K562 (cell line): ENCODE measurements at regions not wholly inside any gene's neighbourhood (a gene's known extent, or its start where the extent isn't known, plus 50 kb on each side); places are given as distances from the start of the nearest gene placed in this dataset.

ENCODE experiments used
- ATAC-seq: fragments of 200-7000 bp; cut with Tn5 transposase; 3 replicates; pipeline ENCODE4 v1.9.1; 2020; ENCODE audit warnings: moderate library complexity
- BruUV-seq: library from RNA; stranded (reverse); fragments of 400-500 nt; replicated peaks from 2 replicates; lab custom pipeline; 2021; lab: Mats Ljungman, UMichigan
- CTCF ChIA-PET: fragments of 300-600 bp; formaldehyde crosslinking; extraction: SDS; loops from one replicate; lab custom pipeline; 2021; ENCODE audit warnings: low intra/inter-chr PET ratio; lab: Yijun Ruan, JAX
- POLR2A ChIA-PET: fragments of 300-600, 350-650 bp; sonication (Branson Sonifier 250); formaldehyde crosslinking; extraction: SDS; loops from one replicate; lab custom pipeline; 2021; ENCODE audit warnings: antibody characterized with exemption, inconsistent platforms; lab: Yijun Ruan, JAX
- DNase-seq, 4 experiments: peaks; one replicate each; pipeline versions ENCODE4 v3.0.0 to v3.0.0-alpha.2; 2011 to 2018; ENCODE audit warnings: low spot score in 3 of 4, mixed read lengths in 3 of 4; ENCODE audit errors: extremely low read depth in 1 of 4
- FAIRE-seq: peaks from 2 replicates; lab custom pipeline; 2011; peaks lifted over from hg19 to GRCh38; lab: Jason Lieb, UNC
- H2AFZ ChIP-seq: 2 replicates; pipeline ENCODE4 v1.6.0; 2011; ENCODE audit warnings: low read depth, low read length, control low read depth, inconsistent platforms
- H3K27ac ChIP-seq: fragments of 200-600 bp; 3 replicates; pipeline ENCODE4 v1.8.0; 2011; ENCODE audit warnings: low read depth, mild to moderate bottlenecking, control low read depth, inconsistent platforms, low read length, moderate library complexity, mixed read lengths; ENCODE audit errors: extremely low read depth
- H3K27me3 ChIP-seq, 2 experiments: fragments of 300-600 bp in 1 of 2; 2 replicates in 1 of 2; 3 replicates in 1 of 2; pipeline versions ENCODE4 v1.6.0 to v1.8.0; 2011; ENCODE audit warnings: inconsistent platforms in 2 of 2, low read length in 2 of 2, mild to moderate bottlenecking in 1 of 2, mixed read lengths in 1 of 2, moderate library complexity in 1 of 2; ENCODE audit not compliant: control insufficient read depth in 2 of 2, insufficient read depth in 2 of 2
- H3K36me3 ChIP-seq: fragments of 300-600 bp; 3 replicates; pipeline ENCODE4 v1.8.0; 2011; ENCODE audit warnings: mild to moderate bottlenecking, low read length, inconsistent platforms; ENCODE audit not compliant: control insufficient read depth, insufficient read depth
- H3K4me1 ChIP-seq, 2 experiments: fragments of 200-600 bp in 1 of 2; replicated peaks in 1 of 2; 2 replicates in 1 of 2; 3 replicates in 1 of 2; pipeline versions ENCODE4 v1.5.1 to v1.8.0; 2011; ENCODE audit warnings: inconsistent platforms in 2 of 2, low read length in 2 of 2, mild to moderate bottlenecking in 1 of 2, mixed read lengths in 1 of 2, moderate library complexity in 1 of 2; ENCODE audit not compliant: control insufficient read depth in 2 of 2, insufficient read depth in 2 of 2
- H3K4me2 ChIP-seq: 2 replicates; pipeline ENCODE4 v1.6.1; 2011; ENCODE audit warnings: low read length, control low read depth, inconsistent platforms, mixed read lengths; ENCODE audit not compliant: insufficient read depth
- H3K4me3 ChIP-seq: fragments of 200-600 bp; sonication (generic), shearing (Covaris generic); 2 replicates; pipeline ENCODE4 v1.5.1; 2016; ENCODE audit warnings: control low read depth, inconsistent platforms
- H3K79me2 ChIP-seq: fragments of 200-600 bp; 3 replicates; pipeline ENCODE4 v1.8.0; 2011; ENCODE audit warnings: low read length, inconsistent platforms; ENCODE audit not compliant: control insufficient read depth, insufficient read depth
- H3K9ac ChIP-seq, 2 experiments: 2 replicates each; pipeline versions ENCODE4 v1.6.0 to v1.6.1; 2011; ENCODE audit warnings: low read depth in 2 of 2, low read length in 2 of 2, control low read depth in 1 of 2, inconsistent platforms in 1 of 2, mild to moderate bottlenecking in 1 of 2, mixed read lengths in 1 of 2; ENCODE audit not compliant: insufficient read depth in 1 of 2
- H3K9me1 ChIP-seq: one replicate; pipeline ENCODE4 v1.6.0; 2011; ENCODE audit warnings: inconsistent platforms, mild to moderate bottlenecking, low read length, moderate library complexity; ENCODE audit not compliant: control insufficient read depth, insufficient read depth
- H3K9me3 ChIP-seq: replicated peaks from 2 replicates; pipeline ENCODE4 v1.5.1; 2011; ENCODE audit warnings: low read depth, low read length, inconsistent platforms; ENCODE audit not compliant: control insufficient read depth, insufficient read depth
- H4K20me1 ChIP-seq: replicated peaks from 2 replicates; pipeline ENCODE4 v1.6.1; 2011; ENCODE audit warnings: low read length, inconsistent platforms, mixed read lengths; ENCODE audit not compliant: control insufficient read depth, insufficient read depth
- BRF2 ChIP-seq: IDR thresholded peaks from 3 replicates; pipeline ENCODE4 v1.6.1; 2011; ENCODE audit warnings: borderline replicate concordance, mild to moderate bottlenecking; ENCODE audit not compliant: insufficient read length, insufficient read depth
- CCAR2 ChIP-seq: fragments of 200-400 bp; formaldehyde crosslinking; IDR thresholded peaks from 2 replicates; pipeline ENCODE4 v1.6.1; 2017; ENCODE audit warnings: mild to moderate bottlenecking, low read depth, low read length
- DLX4 ChIP-seq: fragments of 250-450 bp; sonication (Bioruptor Pico); IDR thresholded peaks from 2 replicates; pipeline ENCODE4 v1.6.1; 2021; ENCODE audit warnings: mild to moderate bottlenecking
- PHB2 ChIP-seq: fragments of 450-650 bp; IDR thresholded peaks from 2 replicates; pipeline ENCODE4 v1.6.1; 2017; ENCODE audit warnings: low read depth
- POLR3G ChIP-seq: IDR thresholded peaks from 2 replicates; pipeline ENCODE4 v1.6.1; 2011; ENCODE audit not compliant: insufficient read length, insufficient replicate concordance; ENCODE audit errors: extremely low read depth
- SUPT5H ChIP-seq: fragments of 450-650 bp; IDR thresholded peaks from 2 replicates; pipeline ENCODE4 v1.6.1; 2016
- ZBTB33 ChIP-seq: sonication (generic); formaldehyde crosslinking; IDR thresholded peaks from 2 replicates; pipeline ENCODE4 v1.8.1; 2023; ENCODE audit warnings: mild to moderate bottlenecking, missing genetic modification reagents
- ZBTB34 ChIP-seq: fragments of 250-450 bp; sonication (Bioruptor Pico); IDR thresholded peaks from 2 replicates; pipeline ENCODE4 v1.8.0; 2021; ENCODE audit warnings: mild to moderate bottlenecking, moderate library complexity
- ZNF124 ChIP-seq: sonication (generic); formaldehyde crosslinking; IDR thresholded peaks from 2 replicates; pipeline ENCODE4 v1.8.1; 2022; ENCODE audit warnings: missing genetic modification reagents
- ZNF449 ChIP-seq: fragments of 250-450 bp; sonication (Bioruptor Pico); IDR thresholded peaks from 2 replicates; pipeline ENCODE4 v1.8.0; 2022; ENCODE audit warnings: moderate library complexity, mild to moderate bottlenecking, inconsistent platforms
- ZNF609 ChIP-seq: sonication (generic); formaldehyde crosslinking; IDR thresholded peaks from 2 replicates; pipeline ENCODE4 v1.8.1; 2023; ENCODE audit warnings: missing genetic modification reagents, mild to moderate bottlenecking, borderline replicate concordance
- WGBS: fragments of 100-300 bp; shearing (Covaris generic); methylation state at CpG from one replicate; pipeline ENCODE4 v1.1.6; 2016; ENCODE audit warnings: low coverage, mixed read lengths; ENCODE audit not compliant: insufficient coverage; ENCODE audit errors: missing lambda C conversion rate; 5-methylcytosine and 5-hydroxymethylcytosine counted together
- in situ Hi-C: fragments of 300-500 bp; cut with MboI; formaldehyde crosslinking; loops from 4 replicates; pipeline ENCODE4 v1.15.0; 2018; ENCODE audit warnings: inconsistent platforms, mixed read lengths
- intact Hi-C: fragments of 100-400 bp; cut with micrococcal nuclease; formaldehyde crosslinking; loops from 2 replicates; pipeline ENCODE4 v1.14.2; 2022

- DNase-seq (no peak), FAIRE-seq (no peak), ATAC-seq (no peak)
- ChIA-PET CTCF (no interaction called here), POLR2A (no interaction called here)
- no peak overlapping the region for H3K27ac ChIP-seq
- no peak overlapping the region for H3K4me2 ChIP-seq
- H3K4me3 ChIP-seq = no peak overlapping the region
- in situ Hi-C loops = no loop called here
- no peak overlapping the region for H2AFZ ChIP-seq
- H3K9ac ChIP-seq = no peak overlapping the region
- H3K27me3 ChIP-seq = no peaks in the 10 kb centered on the region
- no peaks in the 10 kb centered on the region for H3K9me1 ChIP-seq
- no peaks in the 10 kb centered on the region for H3K36me3 ChIP-seq
- H3K79me2 ChIP-seq = no peaks in the 10 kb centered on the region
- no peaks in the 10 kb centered on the region for H3K4me1 ChIP-seq
- no peaks in the 10 kb centered on the region for H4K20me1 ChIP-seq
- under 1% methylated on average over 10 of the region's 10 CpGs for WGBS
- BruUV-seq = no TSS peak
- intact Hi-C loops = no loop called here
- H3K9me3 ChIP-seq = no peaks in the 10 kb centered on the region
- TF ChIP-seq ZBTB33 (no peak), ZNF449 (CRISPR knock-in tag) (no peak), SUPT5H (no peak), POLR3G (no peak), CCAR2 (no peak), ZNF124 (CRISPR knock-in tag) (no peak), PHB2 (no peak), DLX4 (no peak), BRF2 (no peak), ZBTB34 (CRISPR knock-in tag) (no peak), ZNF609 (CRISPR knock-in tag) (no peak)
Measured at GRCh38 chr11:41536021-41536568, 76.6 kb upstream of the LRRC4C start.
